K562 (cell line): ENCODE measurements at regions not wholly inside any gene's neighbourhood (a gene's known extent, or its start where the extent isn't known, plus 50 kb on each side); places are given as distances from the start of the nearest gene placed in this dataset.

Source experiments
- ATAC-seq: fragments of 200-7000 bp; cut with Tn5 transposase; 3 replicates; pipeline ENCODE4 v1.9.1; 2020; ENCODE audit warnings: moderate library complexity
- BruUV-seq: library from RNA; stranded (reverse); fragments of 400-500 nt; replicated peaks from 2 replicates; lab custom pipeline; 2021; lab: Mats Ljungman, UMichigan
- CTCF ChIA-PET: fragments of 300-600 bp; formaldehyde crosslinking; extraction: SDS; loops from one replicate; lab custom pipeline; 2021; ENCODE audit warnings: low intra/inter-chr PET ratio; lab: Yijun Ruan, JAX
- POLR2A ChIA-PET: fragments of 300-600, 350-650 bp; sonication (Branson Sonifier 250); formaldehyde crosslinking; extraction: SDS; loops from one replicate; lab custom pipeline; 2021; ENCODE audit warnings: antibody characterized with exemption, inconsistent platforms; lab: Yijun Ruan, JAX
- DNase-seq, 4 experiments: peaks; one replicate each; pipeline versions ENCODE4 v3.0.0 to v3.0.0-alpha.2; 2011 to 2018; ENCODE audit warnings: low spot score in 3 of 4, mixed read lengths in 3 of 4; ENCODE audit errors: extremely low read depth in 1 of 4
- FAIRE-seq: peaks from 2 replicates; lab custom pipeline; 2011; peaks lifted over from hg19 to GRCh38; lab: Jason Lieb, UNC
- H2AFZ ChIP-seq: 2 replicates; pipeline ENCODE4 v1.6.0; 2011; ENCODE audit warnings: low read depth, low read length, control low read depth, inconsistent platforms
- H3K27ac ChIP-seq: fragments of 200-600 bp; 3 replicates; pipeline ENCODE4 v1.8.0; 2011; ENCODE audit warnings: low read depth, mild to moderate bottlenecking, control low read depth, inconsistent platforms, low read length, moderate library complexity, mixed read lengths; ENCODE audit errors: extremely low read depth
- H3K27me3 ChIP-seq, 2 experiments: fragments of 300-600 bp in 1 of 2; 2 replicates in 1 of 2; 3 replicates in 1 of 2; pipeline versions ENCODE4 v1.6.0 to v1.8.0; 2011; ENCODE audit warnings: inconsistent platforms in 2 of 2, low read length in 2 of 2, mild to moderate bottlenecking in 1 of 2, mixed read lengths in 1 of 2, moderate library complexity in 1 of 2; ENCODE audit not compliant: control insufficient read depth in 2 of 2, insufficient read depth in 2 of 2
- H3K36me3 ChIP-seq: fragments of 300-600 bp; 3 replicates; pipeline ENCODE4 v1.8.0; 2011; ENCODE audit warnings: mild to moderate bottlenecking, low read length, inconsistent platforms; ENCODE audit not compliant: control insufficient read depth, insufficient read depth
- H3K4me1 ChIP-seq, 2 experiments: fragments of 200-600 bp in 1 of 2; replicated peaks in 1 of 2; 2 replicates in 1 of 2; 3 replicates in 1 of 2; pipeline versions ENCODE4 v1.5.1 to v1.8.0; 2011; ENCODE audit warnings: inconsistent platforms in 2 of 2, low read length in 2 of 2, mild to moderate bottlenecking in 1 of 2, mixed read lengths in 1 of 2, moderate library complexity in 1 of 2; ENCODE audit not compliant: control insufficient read depth in 2 of 2, insufficient read depth in 2 of 2
- H3K4me2 ChIP-seq: 2 replicates; pipeline ENCODE4 v1.6.1; 2011; ENCODE audit warnings: low read length, control low read depth, inconsistent platforms, mixed read lengths; ENCODE audit not compliant: insufficient read depth
- H3K4me3 ChIP-seq: fragments of 200-600 bp; sonication (generic), shearing (Covaris generic); 2 replicates; pipeline ENCODE4 v1.5.1; 2016; ENCODE audit warnings: control low read depth, inconsistent platforms
- H3K79me2 ChIP-seq: fragments of 200-600 bp; 3 replicates; pipeline ENCODE4 v1.8.0; 2011; ENCODE audit warnings: low read length, inconsistent platforms; ENCODE audit not compliant: control insufficient read depth, insufficient read depth
- H3K9ac ChIP-seq, 2 experiments: 2 replicates each; pipeline versions ENCODE4 v1.6.0 to v1.6.1; 2011; ENCODE audit warnings: low read depth in 2 of 2, low read length in 2 of 2, control low read depth in 1 of 2, inconsistent platforms in 1 of 2, mild to moderate bottlenecking in 1 of 2, mixed read lengths in 1 of 2; ENCODE audit not compliant: insufficient read depth in 1 of 2
- H3K9me1 ChIP-seq: one replicate; pipeline ENCODE4 v1.6.0; 2011; ENCODE audit warnings: inconsistent platforms, mild to moderate bottlenecking, low read length, moderate library complexity; ENCODE audit not compliant: control insufficient read depth, insufficient read depth
- H3K9me3 ChIP-seq: replicated peaks from 2 replicates; pipeline ENCODE4 v1.5.1; 2011; ENCODE audit warnings: low read depth, low read length, inconsistent platforms; ENCODE audit not compliant: control insufficient read depth, insufficient read depth
- H4K20me1 ChIP-seq: replicated peaks from 2 replicates; pipeline ENCODE4 v1.6.1; 2011; ENCODE audit warnings: low read length, inconsistent platforms, mixed read lengths; ENCODE audit not compliant: control insufficient read depth, insufficient read depth
- ARID1B ChIP-seq: fragments of 450-650 bp; IDR thresholded peaks from 2 replicates; pipeline ENCODE4 v1.6.1; 2016; ENCODE audit warnings: antibody characterized with exemption, mild to moderate bottlenecking, inconsistent platforms
- ATF6 ChIP-seq: sonication (generic); formaldehyde crosslinking; IDR thresholded peaks from 2 replicates; pipeline ENCODE4 v1.4.0; 2020; ENCODE audit warnings: mild to moderate bottlenecking, missing genetic modification reagents
- CEBPB ChIP-seq: fragments of 450-650 bp; IDR thresholded peaks from 2 replicates; pipeline ENCODE4 v1.6.1; 2016; ENCODE audit warnings: missing genetic modification characterization, missing compliant biosample characterization
- CREB1 ChIP-seq, 2 experiments: sonication (generic) in 1 of 2; formaldehyde crosslinking in 1 of 2; IDR thresholded peaks; 2 replicates each; pipeline versions ENCODE4 v1.6.1 to v1.8.0; 2012 to 2022; ENCODE audit warnings: inconsistent platforms in 1 of 2, mild to moderate bottlenecking in 1 of 2, missing genetic modification reagents in 1 of 2, moderate library complexity in 1 of 2
- CREB5 ChIP-seq: fragments of 250-450 bp; sonication (Bioruptor Pico); IDR thresholded peaks from 2 replicates; pipeline ENCODE4 v1.5.0; 2020; ENCODE audit warnings: mild to moderate bottlenecking
- CTCFL ChIP-seq: IDR thresholded peaks from 2 replicates; pipeline ENCODE4 v1.6.1; 2011; ENCODE audit warnings: borderline replicate concordance, low read depth, mild to moderate bottlenecking, moderate library complexity, low read length; ENCODE audit not compliant: insufficient read depth, poor library complexity, severe bottlenecking
- IRF9 ChIP-seq: fragments of 450-650 bp; IDR thresholded peaks from 2 replicates; pipeline ENCODE4 v1.6.1; 2016; ENCODE audit warnings: missing biosample characterization, missing genetic modification characterization
- MAX ChIP-seq: sonication (generic); formaldehyde crosslinking; IDR thresholded peaks from 2 replicates; pipeline ENCODE4 v1.9.0; 2022; ENCODE audit warnings: mild to moderate bottlenecking, missing genetic modification reagents
- NONO ChIP-seq, 2 experiments: fragments of 200-400 bp in 1 of 2; fragments of 450-650 bp in 1 of 2; formaldehyde crosslinking in 1 of 2; IDR thresholded peaks; 2 replicates each; pipeline ENCODE4 v1.6.1; 2017; ENCODE audit warnings: low read depth in 2 of 2, mild to moderate bottlenecking in 2 of 2, moderate library complexity in 2 of 2, low read length in 1 of 2
- TFAM ChIP-seq: fragments of 250-450 bp; sonication (Bioruptor Pico); conservative IDR thresholded peaks from 2 replicates; pipeline ENCODE4 v1.5.0; 2021; ENCODE audit warnings: mild to moderate bottlenecking, moderate library complexity
- ZEB2 ChIP-seq: fragments of 450-650 bp; IDR thresholded peaks from 2 replicates; pipeline ENCODE4 v1.6.1; 2016
- ZNF133 ChIP-seq: fragments of 250-450 bp; sonication (Bioruptor Pico); IDR thresholded peaks from 2 replicates; pipeline ENCODE4 v1.4.0; 2020; ENCODE audit warnings: mild to moderate bottlenecking
- ZNF212 ChIP-seq: fragments of 450-650 bp; formaldehyde crosslinking; IDR thresholded peaks from 2 replicates; pipeline ENCODE4 v1.4.0; 2020; ENCODE audit warnings: mild to moderate bottlenecking
- ZNF561 ChIP-seq: fragments of 450-650 bp; formaldehyde crosslinking; conservative IDR thresholded peaks from 2 replicates; pipeline ENCODE4 v1.4.0; 2020; ENCODE audit warnings: mild to moderate bottlenecking, moderate library complexity
- ZNF589 ChIP-seq: fragments of 200-800 bp; sonication (Bioruptor generic); IDR thresholded peaks from 2 replicates; pipeline ENCODE4 v1.6.1; 2016; ENCODE audit warnings: low read depth, missing genetic modification characterization, missing compliant biosample characterization
- WGBS: fragments of 100-300 bp; shearing (Covaris generic); methylation state at CpG from one replicate; pipeline ENCODE4 v1.1.6; 2016; ENCODE audit warnings: low coverage, mixed read lengths; ENCODE audit not compliant: insufficient coverage; ENCODE audit errors: missing lambda C conversion rate; 5-methylcytosine and 5-hydroxymethylcytosine counted together
- in situ Hi-C: fragments of 300-500 bp; cut with MboI; formaldehyde crosslinking; loops from 4 replicates; pipeline ENCODE4 v1.15.0; 2018; ENCODE audit warnings: inconsistent platforms, mixed read lengths
- intact Hi-C: fragments of 100-400 bp; cut with micrococcal nuclease; formaldehyde crosslinking; loops from 2 replicates; pipeline ENCODE4 v1.14.2; 2022

- Histone ChIP-seq H3K4me1 (0 out of 5 replicates have a peak, but pooled peaks cover 0 to 4% of the 10 kb centered on the region in 2 experiments), H3K27me3 (no peaks in the 10 kb centered on the region), H3K9me1 (no peaks in the 10 kb centered on the region), H3K4me3 (no peak overlapping the region), H3K27ac (no peak overlapping the region), H3K36me3 (no peaks in the 10 kb centered on the region), H3K9ac (no peak overlapping the region; a peak in 1 of 4 replicates), H3K79me2 (no peaks in the 10 kb centered on the region), H4K20me1 (no peaks in the 10 kb centered on the region), H3K4me2 (peak overlapping the region; percentile 29; the same call in 1 of the 2 replicates), H2AFZ (peak overlapping the region; percentile 75), H3K9me3 (no peaks in the 10 kb centered on the region)
- BruUV-seq = no TSS peak
- 24% methylated on average over 7 of the region's 7 CpGs for WGBS
- intact Hi-C loops = no loop called here
- in situ Hi-C loops = no loop called here
- peak in 1 of 4 experiments; percentile 28 for DNase-seq
- ChIA-PET POLR2A (interaction anchor here (0.6 to 1.5 kb wide), 5 partner anchors 9 to 105 kb away, joined by 3 to 5 read pairs (median 3); no protein-coding TSS in a partner anchor), CTCF (no interaction called here)
- FAIRE-seq = no peak
- peak; percentile 69 for ATAC-seq
- 0 out of 2 replicates have a peak, but pooled peaks have one; percentile 56 for TF ChIP-seq ZNF589 (CRISPR knock-in tag)
- TF ChIP-seq ZNF561 (CRISPR knock-in tag) = no peak
- peak; percentile 93 for TF ChIP-seq CEBPB
- TF ChIP-seq ATF6 (CRISPR knock-in tag) = no peak
- no peak for TF ChIP-seq TFAM (CRISPR knock-in tag)
- TF ChIP-seq CREB1 (IDR thresholded peaks at IDR 0.05) = no peak
- no peak for TF ChIP-seq CREB1 (CRISPR knock-in tag; IDR thresholded peaks at IDR 0.05)
- TF ChIP-seq CTCFL = no peak
- TF ChIP-seq ZNF133 (CRISPR knock-in tag) = no peak
- no peak for TF ChIP-seq CREB5 (CRISPR knock-in tag)
- TF ChIP-seq IRF9 (tag) = no peak
- no peak for TF ChIP-seq NONO (IDR thresholded peaks at IDR 0.05; ENCODE audit: low read depth in 2 of 2, low read length in 1 of 2)
- no peak for TF ChIP-seq ZNF212 (CRISPR knock-in tag)
- TF ChIP-seq ZEB2 = 0 out of 2 replicates have a peak, but pooled peaks have one; percentile 44
- peak; percentile 37; the same call in 1 of the 2 replicates for TF ChIP-seq ARID1B
- no peak for TF ChIP-seq MAX
Measured at GRCh38 chr6:147106759-147107401, 97.3 kb upstream of the STXBP5 start.
